HCT116 (cell line): ENCODE measurements at regions not wholly inside any gene's neighbourhood (a gene's known extent, or its start where the extent isn't known, plus 50 kb on each side); places are given as distances from the start of the nearest gene placed in this dataset.

Source experiments
- ATF3 ChIP-seq: IDR thresholded peaks from 2 replicates; pipeline ENCODE4 v1.6.1; 2012
- CBX3 ChIP-seq: IDR thresholded peaks from 2 replicates; pipeline ENCODE4 v1.6.1; 2012; ENCODE audit warnings: low read depth
- CEBPB ChIP-seq: IDR thresholded peaks from 2 replicates; pipeline ENCODE4 v1.6.1; 2012; ENCODE audit warnings: low read depth
- CTCF ChIP-seq, 3 experiments: fragments of 200-600 bp in 1 of 3; sonication (generic) in 1 of 3; IDR thresholded peaks in 2 of 3; conservative IDR thresholded peaks in 1 of 3; 2 replicates each; pipeline ENCODE4 v1.5.1; 2012 to 2017; ENCODE audit warnings: low read depth in 2 of 3, low read length in 2 of 3, antibody characterized with exemption in 1 of 3, borderline replicate concordance in 1 of 3, control low read depth in 1 of 3, mild to moderate bottlenecking in 1 of 3, mixed read lengths in 1 of 3, mixed run types in 1 of 3, moderate library complexity in 1 of 3; ENCODE audit not compliant: insufficient read depth in 1 of 3
- EGR1 ChIP-seq: IDR thresholded peaks from 2 replicates; pipeline ENCODE4 v1.6.1; 2012; ENCODE audit warnings: low read depth
- EZH2 ChIP-seq: fragments of 200-600 bp; sonication (generic); IDR thresholded peaks from 2 replicates; pipeline ENCODE4 v1.6.1; 2017; ENCODE audit warnings: antibody characterized with exemption, mixed run types
- JUND ChIP-seq: IDR thresholded peaks from 2 replicates; pipeline ENCODE4 v1.6.1; 2012
- POLR2A ChIP-seq: IDR thresholded peaks from 2 replicates; pipeline ENCODE4 v1.7.0; 2011; ENCODE audit warnings: borderline replicate concordance; ENCODE audit not compliant: insufficient read depth, insufficient read length; ENCODE audit errors: extremely low read depth
- POLR2AphosphoS5 ChIP-seq: IDR thresholded peaks from 2 replicates; pipeline ENCODE4 v1.6.1; 2011; ENCODE audit warnings: mild to moderate bottlenecking, low read depth, low read length, moderate library complexity
- RAD21 ChIP-seq: IDR thresholded peaks from 2 replicates; pipeline ENCODE4 v1.6.1; 2012; ENCODE audit warnings: low read depth, mild to moderate bottlenecking
- SIN3A ChIP-seq: IDR thresholded peaks from 2 replicates; pipeline ENCODE4 v1.6.1; 2012; ENCODE audit warnings: low read depth
- SP1 ChIP-seq: IDR thresholded peaks from 2 replicates; pipeline ENCODE4 v1.6.1; 2012; ENCODE audit warnings: low read depth
- ZFX ChIP-seq: fragments of 450-650 bp; IDR thresholded peaks from 2 replicates; pipeline ENCODE4 v1.6.1; 2017
- TF ChIP-seq, protein P1 (sequence below): IDR thresholded peaks from 2 replicates; pipeline ENCODE4 v1.6.1; 2012

GRCh38 chrX:15988661-15989603 lies 134.3 kb upstream of the AP1S2 start:
- no peak for TF ChIP-seq POLR2A
- TF ChIP-seq SP1: no peak
- no peak for TF ChIP-seq EGR1
- no peak for TF ChIP-seq CTCF (IDR thresholded peaks at IDR 0.05 in 2 of 3, conservative IDR thresholded peaks at IDR 0.05 in 1 of 3; ENCODE audit: borderline replicate concordance in 1 of 3, insufficient read depth in 1 of 3, low read depth in 2 of 3, low read length in 2 of 3)
- TF ChIP-seq, protein P1, sequence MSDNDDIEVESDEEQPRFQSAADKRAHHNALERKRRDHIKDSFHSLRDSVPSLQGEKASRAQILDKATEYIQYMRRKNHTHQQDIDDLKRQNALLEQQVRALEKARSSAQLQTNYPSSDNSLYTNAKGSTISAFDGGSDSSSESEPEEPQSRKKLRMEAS: no peak
- TF ChIP-seq ZFX: no peak
- no peak for TF ChIP-seq SIN3A
- no peak for TF ChIP-seq EZH2
- no peak for TF ChIP-seq RAD21
- no peak for TF ChIP-seq ATF3
- no peak for TF ChIP-seq CEBPB
- TF ChIP-seq POLR2AphosphoS5: no peak
- no peak for TF ChIP-seq JUND
- no peak for TF ChIP-seq CBX3
